Lung (tissue), 11 donors: ENCODE measurements at regions not wholly inside any gene's neighbourhood (a gene's known extent, or its start where the extent isn't known, plus 50 kb on each side); places are given as distances from the start of the nearest gene placed in this dataset.

ENCODE experiments used
- ATAC-seq: fragments of 200-7000 bp; cut with Tn5 transposase; one replicate; pipeline ENCODE4 v1.9.1; 2020; ENCODE audit warnings: moderate number of reproducible peaks; ENCODE audit not compliant: insufficient read depth, low FRiP score
- DNase-seq, 3 donors: peaks; one replicate each; pipeline ENCODE4 v3.0.0-alpha.2; 2013 to 2017
- H3K27ac ChIP-seq, 2 donors: one replicate each; pipeline ENCODE4 v1.5.1; 2013; ENCODE audit warnings: mild to moderate bottlenecking in 2 of 2, moderate library complexity in 2 of 2, control low read depth in 1 of 2, inconsistent platforms in 1 of 2, low read depth in 1 of 2, low read length in 1 of 2
- H3K27me3 ChIP-seq, 3 donors: one replicate each; pipeline ENCODE4 v1.5.1; 2013; ENCODE audit warnings: low read length in 2 of 3; ENCODE audit not compliant: control insufficient read depth in 3 of 3, insufficient read depth in 3 of 3
- H3K36me3 ChIP-seq, 4 donors: one replicate each; pipeline ENCODE4 v1.5.1; 2013; ENCODE audit warnings: low read length in 4 of 4, mild to moderate bottlenecking in 1 of 4, moderate library complexity in 1 of 4; ENCODE audit not compliant: control insufficient read depth in 4 of 4, insufficient read depth in 4 of 4
- H3K4me1 ChIP-seq, 5 donors: one replicate each; pipeline ENCODE4 v1.5.1; 2013; ENCODE audit warnings: low read length in 5 of 5, mild to moderate bottlenecking in 2 of 5, moderate library complexity in 1 of 5; ENCODE audit not compliant: control insufficient read depth in 5 of 5, insufficient read depth in 5 of 5
- H3K4me3 ChIP-seq: one replicate; pipeline ENCODE4 v1.5.1; 2013; ENCODE audit warnings: mild to moderate bottlenecking, control low read depth, moderate library complexity
- H3K9ac ChIP-seq, 2 donors: one replicate each; pipeline ENCODE4 v1.5.1; 2013; ENCODE audit warnings: low read length in 2 of 2, control low read depth in 1 of 2; ENCODE audit not compliant: insufficient read depth in 1 of 2
- H3K9me3 ChIP-seq, 4 donors: one replicate each; pipeline ENCODE4 v1.5.1; 2013; ENCODE audit warnings: low read length in 3 of 4, mild to moderate bottlenecking in 1 of 4, moderate library complexity in 1 of 4; ENCODE audit not compliant: control insufficient read depth in 4 of 4, insufficient read depth in 3 of 4
- WGBS, 2 donors: extraction: QIAGEN DNeasy Blood & Tissue Kit; methylation state at CpG; one replicate each; pipeline ENCODE4 v1.1.7; 2013; 5-methylcytosine and 5-hydroxymethylcytosine counted together
- TF ChIP-seq, protein P1 (sequence below): IDR thresholded peaks from 2 replicates; pipeline ENCODE4 v1.5.1; 2012; ENCODE audit warnings: mild to moderate bottlenecking; ENCODE audit errors: control extremely low read depth, extremely low read depth
- donor health status: control.
- donor health status: control.
- donor health status: Bipolar disorder and iron deficiency.
- donor health status: healthy.
- donor health status: DM: yes; HTN: yes; CAD: no.

- WGBS, 2 donors: 75 to 85% methylated on average over 2 of the region's 2 CpGs
- DNase-seq (no peak), ATAC-seq (no peak)
- Histone ChIP-seq H3K36me3 (no peaks in the 10 kb centered on the region), H3K4me1 (peaks cover 0 to 16% (median 6%) of the 10 kb centered on the region in 5 donors), H3K27ac (no peak overlapping the region), H3K27me3 (no peaks in the 10 kb centered on the region), H3K9me3 (no peaks in the 10 kb centered on the region), H3K9ac (no peak overlapping the region), H3K4me3 (no peak overlapping the region)
- TF ChIP-seq, protein P1, sequence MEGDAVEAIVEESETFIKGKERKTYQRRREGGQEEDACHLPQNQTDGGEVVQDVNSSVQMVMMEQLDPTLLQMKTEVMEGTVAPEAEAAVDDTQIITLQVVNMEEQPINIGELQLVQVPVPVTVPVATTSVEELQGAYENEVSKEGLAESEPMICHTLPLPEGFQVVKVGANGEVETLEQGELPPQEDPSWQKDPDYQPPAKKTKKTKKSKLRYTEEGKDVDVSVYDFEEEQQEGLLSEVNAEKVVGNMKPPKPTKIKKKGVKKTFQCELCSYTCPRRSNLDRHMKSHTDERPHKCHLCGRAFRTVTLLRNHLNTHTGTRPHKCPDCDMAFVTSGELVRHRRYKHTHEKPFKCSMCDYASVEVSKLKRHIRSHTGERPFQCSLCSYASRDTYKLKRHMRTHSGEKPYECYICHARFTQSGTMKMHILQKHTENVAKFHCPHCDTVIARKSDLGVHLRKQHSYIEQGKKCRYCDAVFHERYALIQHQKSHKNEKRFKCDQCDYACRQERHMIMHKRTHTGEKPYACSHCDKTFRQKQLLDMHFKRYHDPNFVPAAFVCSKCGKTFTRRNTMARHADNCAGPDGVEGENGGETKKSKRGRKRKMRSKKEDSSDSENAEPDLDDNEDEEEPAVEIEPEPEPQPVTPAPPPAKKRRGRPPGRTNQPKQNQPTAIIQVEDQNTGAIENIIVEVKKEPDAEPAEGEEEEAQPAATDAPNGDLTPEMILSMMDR: no peak
These were observed 242.9 kb downstream of the ZNF516 start for GRCh38 chr18:76252139-76252538.

GRCh38 chr18:76251691-76252090 lies 243.4 kb downstream of the ZNF516 start:
- Histone ChIP-seq H3K27ac (no peak overlapping the region), H3K36me3 (no peaks in the 10 kb centered on the region), H3K4me3 (no peak overlapping the region), H3K9me3 (no peaks in the 10 kb centered on the region), H3K9ac (no peak overlapping the region), H3K4me1 (peaks cover 0 to 14% (median 5%) of the 10 kb centered on the region in 5 donors), H3K27me3 (no peaks in the 10 kb centered on the region)
- 68% methylated on average over 11 of the region's 11 CpGs for WGBS, 2 donors
- TF ChIP-seq, protein P1: no peak
- ATAC-seq (no peak), DNase-seq (no peak)

DNA sequence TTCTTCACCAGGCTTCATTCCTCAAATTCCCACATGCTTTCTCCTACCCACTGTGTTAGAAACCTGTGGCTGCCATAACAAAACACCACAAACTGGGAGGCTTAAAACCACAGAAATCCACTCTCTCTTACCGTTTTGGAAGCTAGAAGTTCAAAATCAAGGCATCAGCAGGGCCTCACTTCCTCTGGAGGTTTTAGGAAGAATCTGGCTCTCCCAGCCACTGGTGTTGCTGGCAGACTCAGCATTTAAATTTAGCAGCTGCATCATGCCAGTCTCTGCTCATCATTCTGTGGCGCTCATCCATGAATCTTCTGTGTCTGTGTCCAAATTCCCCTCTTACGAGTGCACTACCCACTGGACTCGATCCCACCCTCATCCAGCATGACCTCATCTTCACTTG lies 248.5 kb downstream of the ZNF516 start:
- Histone ChIP-seq H3K27ac (no peak overlapping the region), H3K9me3 (peaks cover 0 to 3% (median 0%) of the 10 kb centered on the region in 4 donors), H3K9ac (no peak overlapping the region), H3K27me3 (no peaks in the 10 kb centered on the region), H3K36me3 (no peaks in the 10 kb centered on the region), H3K4me3 (no peak overlapping the region), H3K4me1 (peaks cover 0 to 8% (median 0%) of the 10 kb centered on the region in 5 donors)
- ATAC-seq (no peak), DNase-seq (peak; percentile 73 to 87 (median 78))
- 66 to 71% methylated on average over 4 of the region's 4 CpGs for WGBS, 2 donors
- TF ChIP-seq, protein P1: no peak

GRCh38 chr18:76234676-76235060 lies 260.4 kb downstream of the ZNF516 start:
- Histone ChIP-seq H3K4me3 (no peak overlapping the region), H3K27ac (no peak overlapping the region), H3K9me3 (peaks cover 0 to 4% (median 3%) of the 10 kb centered on the region in 4 donors), H3K27me3 (no peaks in the 10 kb centered on the region), H3K36me3 (no peaks in the 10 kb centered on the region), H3K4me1 (peaks cover 0 to 20% (median 0%) of the 10 kb centered on the region in 5 donors), H3K9ac (no peak overlapping the region)
- TF ChIP-seq, protein P1: no peak
- WGBS, 2 donors: 71 to 85% methylated on average over 12 of the region's 12 CpGs
- DNase-seq (peak; percentile 69 to 87 (median 82)), ATAC-seq (no peak)
